Coronary artery (tissue), 2 donors: ENCODE measurements at regions not wholly inside any gene's neighbourhood (a gene's known extent, or its start where the extent isn't known, plus 50 kb on each side); places are given as distances from the start of the nearest gene placed in this dataset.

Source experiments
- DNase-seq: peaks from one replicate; pipeline ENCODE4 v3.0.0-alpha.2; 2017; ENCODE audit warnings: low spot score
- H3K27ac ChIP-seq, 2 donors: fragments of 200-600 bp; sonication (generic); one replicate each; pipeline ENCODE4 v1.5.1; 2016 to 2019
- H3K4me3 ChIP-seq: fragments of 200-600 bp; sonication (generic); 2 replicates; pipeline ENCODE4 v1.5.1; 2016; ENCODE audit warnings: mild to moderate bottlenecking, moderate library complexity
- CTCF ChIP-seq: fragments of 200-600 bp; sonication (generic); IDR thresholded peaks from one replicate; pipeline ENCODE4 v1.5.1; 2019; ENCODE audit warnings: antibody characterized with exemption

- no peak for TF ChIP-seq CTCF
- no peak for DNase-seq
- Histone ChIP-seq H3K27ac (no peak overlapping the region), H3K4me3 (no peak overlapping the region)
These were observed 401.9 kb downstream of the KLF12 start for GRCh38 chr13:73732350-73732749.

- DNase-seq, result no peak
- TF ChIP-seq CTCF, result no peak
- H3K4me3 ChIP-seq, result no peak overlapping the region
- no peak overlapping the region for H3K27ac ChIP-seq
These were observed 402.6 kb downstream of the KLF12 start for GRCh38 chr13:73731564-73731963.

GRCh38 chr13:73730014-73730413 is 404.2 kb downstream of the KLF12 start:
- H3K27ac ChIP-seq, result no peak overlapping the region
- no peak for DNase-seq
- no peak overlapping the region for H3K4me3 ChIP-seq
- no peak for TF ChIP-seq CTCF

GRCh38 chr13:73729046-73729445 is 405.2 kb downstream of the KLF12 start:
- Histone ChIP-seq H3K4me3 (no peak overlapping the region), H3K27ac (no peak overlapping the region)
- no peak for TF ChIP-seq CTCF
- DNase-seq, result no peak

GRCh38 chr13:73722120-73722519 is 412.1 kb downstream of the KLF12 start:
- Histone ChIP-seq H3K27ac (no peak overlapping the region), H3K4me3 (no peak overlapping the region)
- no peak for DNase-seq
- TF ChIP-seq CTCF, result no peak

GRCh38 chr13:73721571-73721970 is 412.6 kb downstream of the KLF12 start:
- DNase-seq, result no peak
- no peak overlapping the region for H3K4me3 ChIP-seq
- no peak overlapping the region for H3K27ac ChIP-seq
- TF ChIP-seq CTCF, result no peak

GRCh38 chr13:73720216-73720840 is 413.9 kb downstream of the KLF12 start:
- no peak for TF ChIP-seq CTCF
- H3K27ac ChIP-seq, result no peak overlapping the region
- no peak for DNase-seq
- H3K4me3 ChIP-seq, result no peak overlapping the region
